ENCODE measurements at regions not wholly inside any gene's neighbourhood (a gene's known extent, or its start where the extent isn't known, plus 50 kb on each side); places are given as distances from the start of the nearest gene placed in this dataset.

DNA sequence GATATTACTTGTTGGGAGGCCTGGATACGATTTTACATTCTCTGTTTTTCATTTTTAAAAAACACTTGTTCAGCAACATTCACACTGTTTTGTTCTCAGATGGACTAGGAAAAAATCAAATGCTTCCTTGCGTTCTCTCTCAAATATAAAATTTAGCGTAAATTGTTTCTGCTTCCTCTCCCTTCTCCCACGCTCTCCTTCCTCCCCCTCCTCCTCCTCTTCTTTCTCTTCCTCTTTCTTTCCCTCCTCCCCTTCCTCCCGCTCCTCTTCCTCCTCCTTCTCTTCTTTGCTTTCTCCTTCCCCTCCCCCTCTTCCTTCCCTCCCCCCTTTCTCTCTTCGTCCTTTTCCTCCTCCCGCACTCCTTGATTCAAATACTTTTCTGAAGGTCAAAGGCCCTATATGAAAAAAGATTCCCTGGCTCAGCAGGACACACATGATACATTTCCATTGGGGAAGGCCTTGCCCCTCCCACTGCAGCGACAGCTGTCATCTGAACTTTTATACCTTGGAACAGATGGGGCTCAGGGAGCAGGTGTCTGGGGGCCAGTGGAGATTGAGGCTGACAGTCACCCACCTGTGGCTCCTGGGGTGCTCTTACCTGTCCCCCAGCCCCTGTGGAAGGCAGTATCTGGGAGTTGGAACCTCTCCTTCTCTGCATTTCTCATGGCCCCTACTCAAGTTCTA lies 99.4 kb upstream of the SDK2 start (continued):
- TF ChIP-seq, protein P1, sequence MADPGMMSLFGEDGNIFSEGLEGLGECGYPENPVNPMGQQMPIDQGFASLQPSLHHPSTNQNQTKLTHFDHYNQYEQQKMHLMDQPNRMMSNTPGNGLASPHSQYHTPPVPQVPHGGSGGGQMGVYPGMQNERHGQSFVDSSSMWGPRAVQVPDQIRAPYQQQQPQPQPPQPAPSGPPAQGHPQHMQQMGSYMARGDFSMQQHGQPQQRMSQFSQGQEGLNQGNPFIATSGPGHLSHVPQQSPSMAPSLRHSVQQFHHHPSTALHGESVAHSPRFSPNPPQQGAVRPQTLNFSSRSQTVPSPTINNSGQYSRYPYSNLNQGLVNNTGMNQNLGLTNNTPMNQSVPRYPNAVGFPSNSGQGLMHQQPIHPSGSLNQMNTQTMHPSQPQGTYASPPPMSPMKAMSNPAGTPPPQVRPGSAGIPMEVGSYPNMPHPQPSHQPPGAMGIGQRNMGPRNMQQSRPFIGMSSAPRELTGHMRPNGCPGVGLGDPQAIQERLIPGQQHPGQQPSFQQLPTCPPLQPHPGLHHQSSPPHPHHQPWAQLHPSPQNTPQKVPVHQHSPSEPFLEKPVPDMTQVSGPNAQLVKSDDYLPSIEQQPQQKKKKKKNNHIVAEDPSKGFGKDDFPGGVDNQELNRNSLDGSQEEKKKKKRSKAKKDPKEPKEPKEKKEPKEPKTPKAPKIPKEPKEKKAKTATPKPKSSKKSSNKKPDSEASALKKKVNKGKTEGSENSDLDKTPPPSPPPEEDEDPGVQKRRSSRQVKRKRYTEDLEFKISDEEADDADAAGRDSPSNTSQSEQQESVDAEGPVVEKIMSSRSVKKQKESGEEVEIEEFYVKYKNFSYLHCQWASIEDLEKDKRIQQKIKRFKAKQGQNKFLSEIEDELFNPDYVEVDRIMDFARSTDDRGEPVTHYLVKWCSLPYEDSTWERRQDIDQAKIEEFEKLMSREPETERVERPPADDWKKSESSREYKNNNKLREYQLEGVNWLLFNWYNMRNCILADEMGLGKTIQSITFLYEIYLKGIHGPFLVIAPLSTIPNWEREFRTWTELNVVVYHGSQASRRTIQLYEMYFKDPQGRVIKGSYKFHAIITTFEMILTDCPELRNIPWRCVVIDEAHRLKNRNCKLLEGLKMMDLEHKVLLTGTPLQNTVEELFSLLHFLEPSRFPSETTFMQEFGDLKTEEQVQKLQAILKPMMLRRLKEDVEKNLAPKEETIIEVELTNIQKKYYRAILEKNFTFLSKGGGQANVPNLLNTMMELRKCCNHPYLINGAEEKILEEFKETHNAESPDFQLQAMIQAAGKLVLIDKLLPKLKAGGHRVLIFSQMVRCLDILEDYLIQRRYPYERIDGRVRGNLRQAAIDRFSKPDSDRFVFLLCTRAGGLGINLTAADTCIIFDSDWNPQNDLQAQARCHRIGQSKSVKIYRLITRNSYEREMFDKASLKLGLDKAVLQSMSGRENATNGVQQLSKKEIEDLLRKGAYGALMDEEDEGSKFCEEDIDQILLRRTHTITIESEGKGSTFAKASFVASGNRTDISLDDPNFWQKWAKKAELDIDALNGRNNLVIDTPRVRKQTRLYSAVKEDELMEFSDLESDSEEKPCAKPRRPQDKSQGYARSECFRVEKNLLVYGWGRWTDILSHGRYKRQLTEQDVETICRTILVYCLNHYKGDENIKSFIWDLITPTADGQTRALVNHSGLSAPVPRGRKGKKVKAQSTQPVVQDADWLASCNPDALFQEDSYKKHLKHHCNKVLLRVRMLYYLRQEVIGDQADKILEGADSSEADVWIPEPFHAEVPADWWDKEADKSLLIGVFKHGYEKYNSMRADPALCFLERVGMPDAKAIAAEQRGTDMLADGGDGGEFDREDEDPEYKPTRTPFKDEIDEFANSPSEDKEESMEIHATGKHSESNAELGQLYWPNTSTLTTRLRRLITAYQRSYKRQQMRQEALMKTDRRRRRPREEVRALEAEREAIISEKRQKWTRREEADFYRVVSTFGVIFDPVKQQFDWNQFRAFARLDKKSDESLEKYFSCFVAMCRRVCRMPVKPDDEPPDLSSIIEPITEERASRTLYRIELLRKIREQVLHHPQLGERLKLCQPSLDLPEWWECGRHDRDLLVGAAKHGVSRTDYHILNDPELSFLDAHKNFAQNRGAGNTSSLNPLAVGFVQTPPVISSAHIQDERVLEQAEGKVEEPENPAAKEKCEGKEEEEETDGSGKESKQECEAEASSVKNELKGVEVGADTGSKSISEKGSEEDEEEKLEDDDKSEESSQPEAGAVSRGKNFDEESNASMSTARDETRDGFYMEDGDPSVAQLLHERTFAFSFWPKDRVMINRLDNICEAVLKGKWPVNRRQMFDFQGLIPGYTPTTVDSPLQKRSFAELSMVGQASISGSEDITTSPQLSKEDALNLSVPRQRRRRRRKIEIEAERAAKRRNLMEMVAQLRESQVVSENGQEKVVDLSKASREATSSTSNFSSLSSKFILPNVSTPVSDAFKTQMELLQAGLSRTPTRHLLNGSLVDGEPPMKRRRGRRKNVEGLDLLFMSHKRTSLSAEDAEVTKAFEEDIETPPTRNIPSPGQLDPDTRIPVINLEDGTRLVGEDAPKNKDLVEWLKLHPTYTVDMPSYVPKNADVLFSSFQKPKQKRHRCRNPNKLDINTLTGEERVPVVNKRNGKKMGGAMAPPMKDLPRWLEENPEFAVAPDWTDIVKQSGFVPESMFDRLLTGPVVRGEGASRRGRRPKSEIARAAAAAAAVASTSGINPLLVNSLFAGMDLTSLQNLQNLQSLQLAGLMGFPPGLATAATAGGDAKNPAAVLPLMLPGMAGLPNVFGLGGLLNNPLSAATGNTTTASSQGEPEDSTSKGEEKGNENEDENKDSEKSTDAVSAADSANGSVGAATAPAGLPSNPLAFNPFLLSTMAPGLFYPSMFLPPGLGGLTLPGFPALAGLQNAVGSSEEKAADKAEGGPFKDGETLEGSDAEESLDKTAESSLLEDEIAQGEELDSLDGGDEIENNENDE (IDR thresholded peaks at IDR 0.05; ENCODE audit: insufficient replicate concordance, low read length), result no peak
- TF ChIP-seq GABPA (IDR thresholded peaks at IDR 0.05; ENCODE audit: borderline replicate concordance, insufficient read depth, low read length) (no peak), FOSL1 (IDR thresholded peaks at IDR 0.05; ENCODE audit: insufficient read depth, low read depth, low read length) (no peak), HDAC6 (IDR thresholded peaks at IDR 0.05; ENCODE audit: low read depth, low read length) (no peak), POU5F1 (IDR thresholded peaks at IDR 0.05; ENCODE audit: low read depth, low read length) (no peak), BACH1 (IDR thresholded peaks at IDR 0.05; ENCODE audit: low read length) (no peak), KDM1A (IDR thresholded peaks at IDR 0.05; ENCODE audit: borderline replicate concordance, low read length) (no peak)
